HUES64 (cell line): ENCODE measurements at regions not wholly inside any gene's neighbourhood (a gene's known extent, or its start where the extent isn't known, plus 50 kb on each side); places are given as distances from the start of the nearest gene placed in this dataset.
A peak's percentile ranks its signal among the peaks of the same experiment; 100 is the strongest.

ENCODE experiments used
- H3K27ac ChIP-seq: 2 replicates; pipeline ENCODE4 v1.7.0; 2013; ENCODE audit warnings: low read depth, low read length, inconsistent platforms
- H3K27me3 ChIP-seq: 2 replicates; pipeline ENCODE4 v1.6.1; 2013; ENCODE audit warnings: mild to moderate bottlenecking, low read length; ENCODE audit not compliant: insufficient read depth
- H3K36me3 ChIP-seq: 2 replicates; pipeline ENCODE4 v1.6.1; 2013; ENCODE audit warnings: mild to moderate bottlenecking, low read length; ENCODE audit not compliant: insufficient read depth
- H3K4me1 ChIP-seq: 2 replicates; pipeline ENCODE4 v1.6.1; 2013; ENCODE audit warnings: mild to moderate bottlenecking, low read length, moderate library complexity; ENCODE audit not compliant: insufficient read depth
- H3K4me3 ChIP-seq: 2 replicates; pipeline ENCODE4 v1.5.1; 2013; ENCODE audit warnings: mild to moderate bottlenecking, low read length, moderate library complexity
- H3K9ac ChIP-seq: 2 replicates; pipeline ENCODE4 v1.6.1; 2013; ENCODE audit warnings: mild to moderate bottlenecking, low read depth, low read length
- H3K9me3 ChIP-seq: 2 replicates; pipeline ENCODE4 v1.6.1; 2013; ENCODE audit warnings: low read depth, low read length; ENCODE audit not compliant: insufficient read depth
- WGBS: fragments of 150-250, 120-280 bp; methylation state at CpG from one replicate; pipeline ENCODE4 v1.1.7; 2013; ENCODE audit warnings: missing lambda C conversion rate; 5-methylcytosine and 5-hydroxymethylcytosine counted together

- H3K9ac ChIP-seq, result no peak overlapping the region
- H3K4me1 ChIP-seq, result no peaks in the 10 kb centered on the region
- no peak overlapping the region for H3K4me3 ChIP-seq
- H3K36me3 ChIP-seq, result no peaks in the 10 kb centered on the region
- no peak overlapping the region for H3K27ac ChIP-seq
- H3K27me3 ChIP-seq, result no peaks in the 10 kb centered on the region
- WGBS, result 88% methylated on average over 4 of the region's 4 CpGs
- H3K9me3 ChIP-seq, result no peaks in the 10 kb centered on the region
Observed at GRCh38 chr18:23388357-23388756, 64.7 kb upstream of the RIOK3 start.

- Histone ChIP-seq H3K27ac (no peak overlapping the region), H3K9ac (no peak overlapping the region), H3K4me3 (no peak overlapping the region), H3K36me3 (no peaks in the 10 kb centered on the region), H3K4me1 (no peaks in the 10 kb centered on the region), H3K27me3 (no peaks in the 10 kb centered on the region), H3K9me3 (no peaks in the 10 kb centered on the region)
- WGBS, result 97% methylated on average over 3 of the region's 3 CpGs
Observed at GRCh38 chr18:23391156-23391555, 61.9 kb upstream of the RIOK3 start.

- no peak overlapping the region for H3K9ac ChIP-seq
- 88% methylated on average over 3 of the region's 3 CpGs for WGBS
- no peaks in the 10 kb centered on the region for H3K27me3 ChIP-seq
- H3K36me3 ChIP-seq, result no peaks in the 10 kb centered on the region
- H3K27ac ChIP-seq, result no peak overlapping the region
- peaks cover 21% of the 10 kb centered on the region for H3K4me1 ChIP-seq
- H3K4me3 ChIP-seq, result no peak overlapping the region
- no peaks in the 10 kb centered on the region for H3K9me3 ChIP-seq
Observed at GRCh38 chr18:23397907-23398306, 55.2 kb upstream of the RIOK3 start.

GRCh38 chr18:23398401-23398800, 54.7 kb upstream of the RIOK3 start:
- Histone ChIP-seq H3K27ac (no peak overlapping the region), H3K9ac (no peak overlapping the region), H3K9me3 (no peaks in the 10 kb centered on the region), H3K36me3 (no peaks in the 10 kb centered on the region), H3K27me3 (no peaks in the 10 kb centered on the region), H3K4me1 (peaks cover 21% of the 10 kb centered on the region), H3K4me3 (no peak overlapping the region)
- 91% methylated on average over 4 of the region's 4 CpGs for WGBS

GRCh38 chr18:23399067-23399466, 54.0 kb upstream of the RIOK3 start:
- no peak overlapping the region for H3K27ac ChIP-seq
- peaks cover 21% of the 10 kb centered on the region for H3K4me1 ChIP-seq
- no peaks in the 10 kb centered on the region for H3K9me3 ChIP-seq
- no peak overlapping the region for H3K9ac ChIP-seq
- no peaks in the 10 kb centered on the region for H3K27me3 ChIP-seq
- WGBS, result 79% methylated on average over 5 of the region's 5 CpGs
- H3K4me3 ChIP-seq, result no peak overlapping the region
- no peaks in the 10 kb centered on the region for H3K36me3 ChIP-seq

GRCh38 chr18:23400918-23401317, 52.2 kb upstream of the RIOK3 start:
- no peak overlapping the region; the same call in 1 of the 2 replicates for H3K27ac ChIP-seq
- H3K9me3 ChIP-seq, result no peaks in the 10 kb centered on the region
- no peaks in the 10 kb centered on the region for H3K27me3 ChIP-seq
- H3K9ac ChIP-seq, result no peak overlapping the region
- no peaks in the 10 kb centered on the region for H3K36me3 ChIP-seq
- no peak overlapping the region for H3K4me3 ChIP-seq
- WGBS, result 86% methylated on average over 3 of the region's 3 CpGs
- peaks cover 21% of the 10 kb centered on the region for H3K4me1 ChIP-seq

GRCh38 chr18:23401400-23402347, 51.4 kb upstream of the RIOK3 start:
- Histone ChIP-seq H3K4me3 (no peak overlapping the region), H3K9ac (peak overlapping the region; percentile 54; the same call in 1 of the 2 replicates), H3K27me3 (no peaks in the 10 kb centered on the region), H3K27ac (peak overlapping the region; percentile 17), H3K9me3 (no peaks in the 10 kb centered on the region), H3K4me1 (peaks cover 21% of the 10 kb centered on the region), H3K36me3 (no peaks in the 10 kb centered on the region)
- WGBS, result 64% methylated on average over 10 of the region's 10 CpGs
